AG10803 (cell line): ENCODE measurements at regions not wholly inside any gene's neighbourhood (a gene's known extent, or its start where the extent isn't known, plus 50 kb on each side); places are given as distances from the start of the nearest gene placed in this dataset.

Experiments
- DNase-seq: peaks from one replicate; pipeline ENCODE4 v3.0.0; 2010; ENCODE audit warnings: low read depth
- H3K4me3 ChIP-seq: 2 replicates; pipeline ENCODE4 v1.5.1; 2011; ENCODE audit warnings: mild to moderate bottlenecking, low read length, control low read depth
- CTCF ChIP-seq: conservative IDR thresholded peaks from 2 replicates; pipeline ENCODE4 v1.5.1; 2011; ENCODE audit warnings: mild to moderate bottlenecking, low read length, control low read depth, inconsistent platforms

GRCh38 chr12:41908206-41908605 lies 236.5 kb downstream of the GXYLT1 start:
- no peak overlapping the region for H3K4me3 ChIP-seq
- no peak for TF ChIP-seq CTCF
- DNase-seq = no peak

- no peak for TF ChIP-seq CTCF
- DNase-seq = no peak
- no peak overlapping the region for H3K4me3 ChIP-seq
Observed at GRCh38 chr12:41907550-41907949, 237.1 kb downstream of the GXYLT1 start.

GRCh38 chr12:41907021-41907420 lies 237.7 kb downstream of the GXYLT1 start:
- no peak overlapping the region for H3K4me3 ChIP-seq
- DNase-seq = no peak
- no peak for TF ChIP-seq CTCF

- H3K4me3 ChIP-seq = no peak overlapping the region
- no peak for TF ChIP-seq CTCF
- no peak for DNase-seq
Observed at GRCh38 chr12:41905759-41906297, 238.8 kb downstream of the GXYLT1 start.

GRCh38 chr12:41905073-41905758 lies 239.5 kb downstream of the GXYLT1 start:
- DNase-seq = no peak
- no peak overlapping the region for H3K4me3 ChIP-seq
- no peak for TF ChIP-seq CTCF

- no peak for TF ChIP-seq CTCF
- DNase-seq = no peak
- no peak overlapping the region for H3K4me3 ChIP-seq
Observed at GRCh38 chr12:41904041-41904440, 240.6 kb downstream of the GXYLT1 start.

- DNase-seq = no peak
- no peak for TF ChIP-seq CTCF
Observed at GRCh38 chr12:41903014-41903708, 241.5 kb downstream of the GXYLT1 start.

More at GRCh38 chr12:41903014-41903708, 241.5 kb downstream of the GXYLT1 start:
- no peak overlapping the region for H3K4me3 ChIP-seq
